ENCODE measurements at regions not wholly inside any gene's neighbourhood (a gene's known extent, or its start where the extent isn't known, plus 50 kb on each side); places are given as distances from the start of the nearest gene placed in this dataset.

GRCh38 chr2:7896940-7897487 lies 784.8 kb upstream of the ID2 start:
- Histone ChIP-seq H3K4me2 (peak overlapping the region; percentile 5 to 90 (median 78); a peak in 21 of 22 replicates), H3K36me3 (no peaks in the 10 kb centered on the region), H3K27me3 (no peaks in the 10 kb centered on the region), H3K4me3 (no peak overlapping the region), H3K9me3 (replicated peaks in 1 of 11) (peaks cover 7 to 28% (median 17%) of the 10 kb centered on the region in 11 experiments; a peak in 19 of 22 replicates), H3K9ac (no peak overlapping the region; a peak in 1 of 22 replicates), H4K20me1 (no peaks in the 10 kb centered on the region), H3K27ac (peak overlapping the region in 8 of 11 experiments; percentile 77 to 94 (median 92); a peak in 15 of 22 replicates), H3K4me1 (peaks cover 41 to 53% (median 48%) of the 10 kb centered on the region in 10 experiments)
- TF ChIP-seq Cebpa-rat (IDR thresholded peaks at IDR 0.05), result no peak

- peak overlapping the region in 4 of 10 experiments; percentile 16 to 25 (median 21); a peak in 2 of 20 replicates for H3K4me3 ChIP-seq
- H4K20me1 ChIP-seq, result no peaks in the 10 kb centered on the region
- H3K27me3 ChIP-seq, result no peaks in the 10 kb centered on the region
- H3K9ac ChIP-seq, result peak overlapping the region in 9 of 11 experiments; percentile 16 to 81 (median 78); a peak in 16 of 22 replicates
- peak overlapping the region; percentile 60 to 90 (median 81) for H3K4me2 ChIP-seq
- H3K36me3 ChIP-seq, result no peaks in the 10 kb centered on the region
- peak overlapping the region in 9 of 11 experiments; percentile 52 to 94 (median 92); a peak in 19 of 22 replicates for H3K27ac ChIP-seq
- 0 out of 22 replicates have a peak, but pooled peaks of 1 of the 11 experiments have one; percentile 40 for TF ChIP-seq Cebpa-rat (IDR thresholded peaks at IDR 0.05)
- H3K9me3 ChIP-seq (replicated peaks in 1 of 11), result peaks cover 1 to 18% (median 7%) of the 10 kb centered on the region in 11 experiments; a peak in 19 of 22 replicates
- peaks cover 41 to 53% (median 48%) of the 10 kb centered on the region in 10 experiments for H3K4me1 ChIP-seq
These were observed 782.6 kb upstream of the ID2 start for GRCh38 chr2:7899241-7899640.

GRCh38 chr2:7899923-7900322 lies 781.9 kb upstream of the ID2 start:
- Histone ChIP-seq H3K9me3 (replicated peaks in 1 of 11) (peaks cover 0 to 12% (median 2%) of the 10 kb centered on the region in 11 experiments; a peak in 6 of 22 replicates), H3K27me3 (no peaks in the 10 kb centered on the region), H3K9ac (peak overlapping the region in 8 of 11 experiments; percentile 58 to 81 (median 78); a peak in 16 of 22 replicates), H3K4me1 (peaks cover 41 to 53% (median 48%) of the 10 kb centered on the region in 10 experiments), H3K36me3 (no peaks in the 10 kb centered on the region), H3K4me2 (peak overlapping the region; percentile 60 to 90 (median 81)), H3K4me3 (0 out of 20 replicates have a peak overlapping the region, but pooled peaks of 1 of the 10 experiments have one; percentile 18), H3K27ac (peak overlapping the region in 9 of 11 experiments; percentile 52 to 94 (median 92); a peak in 18 of 22 replicates), H4K20me1 (no peaks in the 10 kb centered on the region)
- peak in 2 of 11 experiments; percentile 22 to 56; a peak in 1 of 22 replicates for TF ChIP-seq Cebpa-rat (IDR thresholded peaks at IDR 0.05)

- no peak overlapping the region for H3K4me3 ChIP-seq
- peak overlapping the region in 7 of 11 experiments; percentile 69 to 81 (median 79); a peak in 11 of 22 replicates for H3K9ac ChIP-seq
- no peaks in the 10 kb centered on the region for H4K20me1 ChIP-seq
- H3K9me3 ChIP-seq (replicated peaks in 1 of 11), result peaks cover 0 to 5% (median 0%) of the 10 kb centered on the region in 11 experiments; a peak in 1 of 22 replicates
- H3K4me1 ChIP-seq, result peaks cover 36 to 53% (median 46%) of the 10 kb centered on the region in 10 experiments
- no peaks in the 10 kb centered on the region for H3K27me3 ChIP-seq
- peak overlapping the region; percentile 60 to 90 (median 81) for H3K4me2 ChIP-seq
- no peaks in the 10 kb centered on the region for H3K36me3 ChIP-seq
- peak in 4 of 11 experiments; percentile 46 to 55 (median 48); a peak in 4 of 22 replicates for TF ChIP-seq Cebpa-rat (IDR thresholded peaks at IDR 0.05)
- H3K27ac ChIP-seq, result peak overlapping the region in 9 of 11 experiments; percentile 52 to 94 (median 92); a peak in 18 of 22 replicates
These were observed 781.3 kb upstream of the ID2 start for GRCh38 chr2:7900593-7900992.

- no peak for TF ChIP-seq Cebpa-rat (IDR thresholded peaks at IDR 0.05)
- peak overlapping the region in 6 of 11 experiments; percentile 33 to 93 (median 47); a peak in 10 of 22 replicates for H3K27ac ChIP-seq
- no peaks in the 10 kb centered on the region for H3K27me3 ChIP-seq
- H3K4me1 ChIP-seq, result peaks cover 28 to 43% (median 38%) of the 10 kb centered on the region in 10 experiments
- no peaks in the 10 kb centered on the region for H3K36me3 ChIP-seq
- no peak overlapping the region for H3K9ac ChIP-seq
- H3K9me3 ChIP-seq (replicated peaks in 1 of 11), result no peaks in the 10 kb centered on the region
- H3K4me3 ChIP-seq, result no peak overlapping the region
- no peak overlapping the region for H3K4me2 ChIP-seq
- H4K20me1 ChIP-seq, result no peaks in the 10 kb centered on the region
These were observed 779.5 kb upstream of the ID2 start for GRCh38 chr2:7902251-7902765.

GRCh38 chr2:7904319-7904718 lies 777.5 kb upstream of the ID2 start:
- H3K27ac ChIP-seq, result peak overlapping the region in 4 of 11 experiments; percentile 21 to 93 (median 69); a peak in 3 of 22 replicates
- H3K36me3 ChIP-seq, result no peaks in the 10 kb centered on the region
- H3K9ac ChIP-seq, result no peak overlapping the region
- H3K27me3 ChIP-seq, result no peaks in the 10 kb centered on the region
- no peak overlapping the region for H3K4me2 ChIP-seq
- no peak overlapping the region for H3K4me3 ChIP-seq
- peaks cover 16 to 23% (median 18%) of the 10 kb centered on the region in 10 experiments for H3K4me1 ChIP-seq
- peaks cover 0 to 5% (median 0%) of the 10 kb centered on the region in 11 experiments; a peak in 4 of 22 replicates for H3K9me3 ChIP-seq (replicated peaks in 1 of 11)
- no peaks in the 10 kb centered on the region for H4K20me1 ChIP-seq
- TF ChIP-seq Cebpa-rat (IDR thresholded peaks at IDR 0.05), result 0 out of 22 replicates have a peak, but pooled peaks of 1 of the 11 experiments have one; percentile 20

- peaks cover 0 to 12% (median 0%) of the 10 kb centered on the region in 11 experiments; a peak in 6 of 22 replicates for H3K9me3 ChIP-seq (replicated peaks in 1 of 11)
- H3K9ac ChIP-seq, result no peak overlapping the region
- H4K20me1 ChIP-seq, result no peaks in the 10 kb centered on the region
- no peak overlapping the region for H3K27ac ChIP-seq
- no peaks in the 10 kb centered on the region for H3K36me3 ChIP-seq
- H3K4me2 ChIP-seq, result no peak overlapping the region
- TF ChIP-seq Cebpa-rat (IDR thresholded peaks at IDR 0.05), result no peak
- no peaks in the 10 kb centered on the region for H3K27me3 ChIP-seq
- H3K4me1 ChIP-seq, result peaks cover 2 to 9% (median 4%) of the 10 kb centered on the region in 10 experiments
- H3K4me3 ChIP-seq, result no peak overlapping the region
These were observed 776.1 kb upstream of the ID2 start for GRCh38 chr2:7905756-7906155.

GRCh38 chr2:7906431-7906830 lies 775.4 kb upstream of the ID2 start:
- Histone ChIP-seq H3K27ac (no peak overlapping the region), H3K9me3 (replicated peaks in 1 of 11) (peaks cover 0 to 12% (median 0%) of the 10 kb centered on the region in 11 experiments; a peak in 6 of 22 replicates), H3K27me3 (no peaks in the 10 kb centered on the region), H3K4me1 (peaks cover 0 to 2% (median 0%) of the 10 kb centered on the region in 10 experiments; a peak in 3 of 20 replicates), H3K9ac (no peak overlapping the region), H3K36me3 (no peaks in the 10 kb centered on the region), H3K4me2 (no peak overlapping the region), H3K4me3 (no peak overlapping the region), H4K20me1 (no peaks in the 10 kb centered on the region)
- no peak for TF ChIP-seq Cebpa-rat (IDR thresholded peaks at IDR 0.05)

GRCh38 chr2:7907041-7907440 lies 774.8 kb upstream of the ID2 start:
- H3K4me1 ChIP-seq, result no peaks in the 10 kb centered on the region
- H3K9me3 ChIP-seq (replicated peaks in 1 of 11), result peaks cover 0 to 12% (median 0%) of the 10 kb centered on the region in 11 experiments; a peak in 6 of 22 replicates
- TF ChIP-seq Cebpa-rat (IDR thresholded peaks at IDR 0.05), result no peak
- no peak overlapping the region for H3K4me3 ChIP-seq
- no peaks in the 10 kb centered on the region for H4K20me1 ChIP-seq
- no peaks in the 10 kb centered on the region for H3K27me3 ChIP-seq
- no peak overlapping the region for H3K27ac ChIP-seq
- no peak overlapping the region for H3K4me2 ChIP-seq
- H3K36me3 ChIP-seq, result no peaks in the 10 kb centered on the region
- no peak overlapping the region for H3K9ac ChIP-seq

Data from BLaER1 treated with 17β-estradiol and CSF1 and Interleukin-3, amounts not matched to agents 10 nM and 100 nM (cell line).